IMR-90 (cell line): ENCODE measurements at regions not wholly inside any gene's neighbourhood (a gene's known extent, or its start where the extent isn't known, plus 50 kb on each side); places are given as distances from the start of the nearest gene placed in this dataset.

Experiments used
- ATAC-seq: fragments of 200-7000 bp; cut with Tn5 transposase; 2 replicates; pipeline ENCODE4 v1.9.1; 2020; ENCODE audit warnings: low read depth, mild to moderate bottlenecking, moderate library complexity
- BruUV-seq: library from RNA; stranded (reverse); fragments of 400-500 nt; replicated peaks from 2 replicates; lab custom pipeline; 2021; lab: Mats Ljungman, UMichigan
- CTCF ChIA-PET: fragments of 300-600 bp; formaldehyde crosslinking; extraction: SDS; loops from one replicate; lab custom pipeline; 2021; ENCODE audit warnings: antibody characterized with exemption; lab: Yijun Ruan, JAX
- POLR2A ChIA-PET: fragments of 300-600 bp; sonication (Branson Sonifier 250); formaldehyde crosslinking; loops from one replicate; lab custom pipeline; 2022; ENCODE audit warnings: antibody characterized with exemption; ENCODE audit not compliant: unreplicated experiment; lab: Charles Lee
- DNase-seq: peaks from one replicate; pipeline ENCODE4 v3.0.0; 2013
- H2AFZ ChIP-seq: replicated peaks from 2 replicates; pipeline ENCODE3; 2013; ENCODE audit warnings: low read length, mild to moderate bottlenecking; ENCODE audit not compliant: poor library complexity
- H2AK5ac ChIP-seq: 2 replicates; pipeline ENCODE4 v1.6.1; 2013; ENCODE audit warnings: low read depth, low read length, inconsistent platforms
- H2AK9ac ChIP-seq: replicated peaks from 2 replicates; pipeline ENCODE3; 2013; ENCODE audit warnings: mild to moderate bottlenecking, low read depth, low read length, moderate library complexity; ENCODE audit not compliant: poor library complexity
- H2BK120ac ChIP-seq: 2 replicates; pipeline ENCODE4 v1.6.1; 2013; ENCODE audit warnings: low read depth, low read length, inconsistent platforms
- H2BK15ac ChIP-seq: 3 replicates; pipeline ENCODE4 v1.6.1; 2013; ENCODE audit warnings: low read depth, low read length, inconsistent platforms
- H2BK20ac ChIP-seq: 2 replicates; pipeline ENCODE4 v1.6.1; 2013; ENCODE audit warnings: low read depth, mild to moderate bottlenecking, inconsistent platforms, low read length, moderate library complexity
- H2BK5ac ChIP-seq: 2 replicates; pipeline ENCODE4 v1.6.1; 2013; ENCODE audit warnings: mild to moderate bottlenecking, low read depth, low read length, inconsistent platforms; ENCODE audit not compliant: poor library complexity, severe bottlenecking
- H3K14ac ChIP-seq: replicated peaks from 2 replicates; pipeline ENCODE4 v1.6.1; 2013; ENCODE audit warnings: low read depth, low read length, inconsistent platforms
- H3K18ac ChIP-seq: 2 replicates; pipeline ENCODE4 v1.6.1; 2013; ENCODE audit warnings: low read depth, low read length, control low read depth
- H3K23ac ChIP-seq: 2 replicates; pipeline ENCODE4 v1.6.1; 2013; ENCODE audit warnings: low read depth, low read length, inconsistent platforms
- H3K27ac ChIP-seq: 2 replicates; pipeline ENCODE4 v1.5.1; 2013; ENCODE audit warnings: mild to moderate bottlenecking, control low read depth, low read length; ENCODE audit not compliant: insufficient read depth
- H3K27me3 ChIP-seq: 2 replicates; pipeline ENCODE4 v1.6.1; 2013; ENCODE audit warnings: low read length; ENCODE audit not compliant: control insufficient read depth, insufficient read depth
- H3K36me3 ChIP-seq: 2 replicates; pipeline ENCODE4 v1.6.1; 2013; ENCODE audit warnings: low read length, mixed read lengths; ENCODE audit not compliant: control insufficient read depth, insufficient read depth
- H3K4ac ChIP-seq: 2 replicates; pipeline ENCODE4 v1.6.1; 2013; ENCODE audit warnings: low read depth, low read length, inconsistent platforms
- H3K4me1 ChIP-seq: 2 replicates; pipeline ENCODE4 v1.6.1; 2013; ENCODE audit warnings: low read length, mixed read lengths; ENCODE audit not compliant: control insufficient read depth, insufficient read depth
- H3K4me2 ChIP-seq: 2 replicates; pipeline ENCODE4 v1.6.1; 2013; ENCODE audit warnings: low read depth, mild to moderate bottlenecking, control low read depth, low read length, moderate library complexity
- H3K4me3 ChIP-seq: 2 replicates; pipeline ENCODE4 v1.5.1; 2013; ENCODE audit warnings: low read depth, mild to moderate bottlenecking, control low read depth, low read length, moderate library complexity; ENCODE audit not compliant: insufficient read depth
- H3K56ac ChIP-seq: 2 replicates; pipeline ENCODE4 v1.6.1; 2013; ENCODE audit warnings: low read length, inconsistent platforms; ENCODE audit not compliant: insufficient read depth; ENCODE audit errors: extremely low read depth
- H3K79me1 ChIP-seq, 2 experiments: 2 replicates each; pipeline ENCODE4 v1.6.1; 2013; ENCODE audit warnings: low read length in 2 of 2, inconsistent platforms in 1 of 2, low read depth in 1 of 2
- H3K9ac ChIP-seq: 2 replicates; pipeline ENCODE4 v1.6.1; 2013; ENCODE audit warnings: low read depth, low read length, control low read depth
- H3K9me1 ChIP-seq: 2 replicates; pipeline ENCODE4 v1.6.1; 2013; ENCODE audit warnings: low read length, inconsistent platforms; ENCODE audit not compliant: insufficient read depth
- H3K9me3 ChIP-seq: 2 replicates; pipeline ENCODE4 v1.6.1; 2013; ENCODE audit warnings: low read length; ENCODE audit not compliant: control insufficient read depth, insufficient read depth
- H4K20me1 ChIP-seq: 2 replicates; pipeline ENCODE4 v1.6.1; 2013; ENCODE audit warnings: low read length, inconsistent platforms; ENCODE audit not compliant: insufficient read depth
- H4K5ac ChIP-seq: 2 replicates; pipeline ENCODE4 v1.6.1; 2013; ENCODE audit warnings: mild to moderate bottlenecking, low read depth, low read length, control low read depth
- H4K8ac ChIP-seq, 2 experiments: 2 replicates each; pipeline ENCODE4 v1.6.1; 2013; ENCODE audit warnings: low read depth in 2 of 2, low read length in 2 of 2, control low read depth in 1 of 2, inconsistent platforms in 1 of 2
- H4K91ac ChIP-seq: 2 replicates; pipeline ENCODE4 v1.6.1; 2013; ENCODE audit warnings: low read depth, low read length, inconsistent platforms; ENCODE audit not compliant: insufficient read depth
- BHLHE40 ChIP-seq: fragments of 150-350 bp; IDR thresholded peaks from 2 replicates; pipeline ENCODE4 v1.6.1; 2016; ENCODE audit warnings: mild to moderate bottlenecking, low read depth, low read length
- CEBPB ChIP-seq: IDR thresholded peaks from 2 replicates; pipeline ENCODE4 v1.6.1; 2012; ENCODE audit warnings: low read depth, low read length, improper control_type of control experiment
- ELK1 ChIP-seq: fragments of 150-350 bp; IDR thresholded peaks from 2 replicates; pipeline ENCODE4 v1.6.1; 2016; ENCODE audit warnings: low read depth, mild to moderate bottlenecking, low read length, moderate library complexity, borderline replicate concordance
- FOS ChIP-seq: fragments of 150-350 bp; IDR thresholded peaks from 2 replicates; pipeline ENCODE4 v1.6.1; 2016; ENCODE audit warnings: low read depth, low read length
- MAFK ChIP-seq: IDR thresholded peaks from 2 replicates; pipeline ENCODE4 v1.6.1; 2012; ENCODE audit warnings: low read depth, low read length, improper control_type of control experiment
- MAZ ChIP-seq: IDR thresholded peaks from 2 replicates; pipeline ENCODE4 v1.6.1; 2012; ENCODE audit warnings: low read depth, mild to moderate bottlenecking, low read length, improper control_type of control experiment, moderate library complexity, borderline replicate concordance
- MXI1 ChIP-seq: IDR thresholded peaks from 2 replicates; pipeline ENCODE4 v1.6.1; 2012; ENCODE audit warnings: low read depth, mild to moderate bottlenecking, low read length, moderate library complexity, borderline replicate concordance
- POLR2A ChIP-seq: IDR thresholded peaks from 2 replicates; pipeline ENCODE4 v1.6.1; 2012; ENCODE audit warnings: mild to moderate bottlenecking, low read depth, low read length
- RAD21 ChIP-seq: IDR thresholded peaks from 2 replicates; pipeline ENCODE4 v1.6.1; 2012; ENCODE audit warnings: low read length, improper control_type of control experiment
- RFX5 ChIP-seq: IDR thresholded peaks from 2 replicates; pipeline ENCODE4 v1.8.0; 2012; ENCODE audit warnings: low read depth, mild to moderate bottlenecking, low read length, moderate library complexity
- SMC3 ChIP-seq: fragments of 150-350 bp; IDR thresholded peaks from 2 replicates; pipeline ENCODE4 v1.6.1; 2016; ENCODE audit warnings: low read depth, mild to moderate bottlenecking, antibody characterized with exemption, low read length, moderate library complexity
- USF2 ChIP-seq: fragments of 150-350 bp; IDR thresholded peaks from 2 replicates; pipeline ENCODE4 v1.6.1; 2017; ENCODE audit warnings: mild to moderate bottlenecking, antibody characterized with exemption, low read length, low read depth
- WGBS, 2 experiments: methylation state at CpG; one replicate each; pipeline versions ENCODE4 v1.1.5 to v1.1.7; 2013; ENCODE audit warnings: missing lambda C conversion rate in 2 of 2; ENCODE audit not compliant: insufficient read length in 1 of 2; ENCODE audit errors: extremely low coverage in 2 of 2; 5-methylcytosine and 5-hydroxymethylcytosine counted together
- dilution Hi-C: fragments of 300-500 bp; cut with HindIII; formaldehyde crosslinking; loops from one replicate; pipeline ENCODE4 v1.14.3; 2018; ENCODE audit warnings: low sequenced_read_pairs; ENCODE audit not compliant: unreplicated experiment
- in situ Hi-C: fragments of 300-500 bp; cut with MboI; formaldehyde crosslinking; loops from 3 replicates; pipeline ENCODE4 v1.14.3; 2019; ENCODE audit warnings: low sequenced_read_pairs, inconsistent platforms, mixed read lengths
- intact Hi-C: fragments of 100-400 bp; cut with micrococcal nuclease; formaldehyde crosslinking; loops from 2 replicates; pipeline ENCODE4 v1.10.0; 2022

GRCh38 chr5:57417971-57418370 is 64.6 kb downstream of the ACTBL2 start:
- no peak overlapping the region for H3K4me3 ChIP-seq
- no peak for DNase-seq
- H3K9ac ChIP-seq = no peak overlapping the region
- no peaks in the 10 kb centered on the region for H3K27me3 ChIP-seq
- no peak overlapping the region for H2AFZ ChIP-seq
- TF ChIP-seq MAFK (no peak), FOS (no peak), RAD21 (no peak), MAZ (no peak), CEBPB (no peak), POLR2A (no peak), RFX5 (no peak), MXI1 (no peak), SMC3 (no peak), BHLHE40 (no peak), USF2 (no peak), ELK1 (no peak)
- H3K79me1 ChIP-seq = no peaks in the 10 kb centered on the region
- no peak overlapping the region for H4K8ac ChIP-seq
- H2BK120ac ChIP-seq = no peak overlapping the region
- in situ Hi-C loops = loop anchor here (25.0 kb wide), 1 partner anchor 1044 kb away; the partner anchor contains the start of gene PLK2
- no peaks in the 10 kb centered on the region for H3K36me3 ChIP-seq
- no peak overlapping the region for H2BK5ac ChIP-seq
- no peak overlapping the region for H2AK9ac ChIP-seq
- dilution Hi-C loops = no loop called here
- no peak overlapping the region for H2BK20ac ChIP-seq
- no CpG with 5 or more reads among the region's 2 CpGs for WGBS, 2 experiments
- BruUV-seq = no TSS peak
- no peaks in the 10 kb centered on the region; the same call in 1 of the 2 replicates for H3K9me3 ChIP-seq
- no peak overlapping the region for H3K56ac ChIP-seq
- no peak overlapping the region for H3K27ac ChIP-seq
- H3K18ac ChIP-seq = no peak overlapping the region
- no peak overlapping the region for H3K4ac ChIP-seq
- intact Hi-C loops = no loop called here
- peaks cover 6% of the 10 kb centered on the region; the same call in 1 of the 2 replicates for H3K4me1 ChIP-seq
- H4K5ac ChIP-seq = no peak overlapping the region
- no peak overlapping the region for H3K14ac ChIP-seq
- H3K4me2 ChIP-seq = no peak overlapping the region
- H2AK5ac ChIP-seq = no peak overlapping the region
- H4K20me1 ChIP-seq = no peaks in the 10 kb centered on the region
- POLR2A ChIA-PET = no interaction called here
- peaks cover 12% of the 10 kb centered on the region for H3K9me1 ChIP-seq
- H3K23ac ChIP-seq = no peak overlapping the region
- no peak overlapping the region for H2BK15ac ChIP-seq
- no peak overlapping the region for H4K91ac ChIP-seq
- CTCF ChIA-PET = interaction anchor here (0.9 kb wide), 1 partner anchor 10 kb away, joined by 3 read pairs; no protein-coding TSS in a partner anchor
- ATAC-seq = no peak
